Body of pancreas (tissue), 4 donors: ENCODE measurements at regions not wholly inside any gene's neighbourhood (a gene's known extent, or its start where the extent isn't known, plus 50 kb on each side); places are given as distances from the start of the nearest gene placed in this dataset.

Experiments
- CTCF ChIP-seq, 7 experiments: fragments of 450-650 bp in 4 of 7; fragments of 200-600 bp in 3 of 7; sonication (generic) in 3 of 7; IDR thresholded peaks; one replicate each; pipeline ENCODE4 v1.5.1; 2016 to 2019; ENCODE audit warnings: antibody characterized with exemption in 7 of 7
- POLR2A ChIP-seq, 3 donors: fragments of 450-650 bp; IDR thresholded peaks; one replicate each; pipeline ENCODE4 v1.6.1; 2016; ENCODE audit warnings: antibody characterized with exemption in 3 of 3, mild to moderate bottlenecking in 2 of 3

GRCh38 chr18:1357724-1358123 is 453.1 kb downstream of the ADCYAP1 start:
- TF ChIP-seq CTCF (IDR thresholded peaks at IDR 0.05) (no peak), POLR2A (IDR thresholded peaks at IDR 0.05) (no peak)
